Upper lobe of left lung (tissue), 4 donors: ENCODE measurements at regions not wholly inside any gene's neighbourhood (a gene's known extent, or its start where the extent isn't known, plus 50 kb on each side); places are given as distances from the start of the nearest gene placed in this dataset.

Experiments
- EP300 ChIP-seq, 4 donors: sonication (generic); formaldehyde crosslinking; IDR thresholded peaks; one replicate each; pipeline ENCODE4 v1.5.1; 2017; ENCODE audit warnings: antibody characterized with exemption in 4 of 4, control low read depth in 2 of 4
- POLR2A ChIP-seq, 4 donors: fragments of 450-650 bp; IDR thresholded peaks; one replicate each; pipeline ENCODE4 v1.5.1; 2016 to 2017; ENCODE audit warnings: antibody characterized with exemption in 4 of 4, mild to moderate bottlenecking in 2 of 4
- POLR2AphosphoS5 ChIP-seq, 2 donors: sonication (generic); formaldehyde crosslinking; IDR thresholded peaks; one replicate each; pipeline ENCODE4 v1.5.1; 2017; ENCODE audit warnings: antibody characterized with exemption in 2 of 2
- TF ChIP-seq, protein P1 (sequence below), 6 experiments: fragments of 450-650 bp in 4 of 6; fragments of 200-600 bp in 2 of 6; sonication (generic) in 2 of 6; IDR thresholded peaks; one replicate each; pipeline ENCODE4 v1.5.1; 2016 to 2019; ENCODE audit warnings: antibody characterized with exemption in 6 of 6

DNA sequence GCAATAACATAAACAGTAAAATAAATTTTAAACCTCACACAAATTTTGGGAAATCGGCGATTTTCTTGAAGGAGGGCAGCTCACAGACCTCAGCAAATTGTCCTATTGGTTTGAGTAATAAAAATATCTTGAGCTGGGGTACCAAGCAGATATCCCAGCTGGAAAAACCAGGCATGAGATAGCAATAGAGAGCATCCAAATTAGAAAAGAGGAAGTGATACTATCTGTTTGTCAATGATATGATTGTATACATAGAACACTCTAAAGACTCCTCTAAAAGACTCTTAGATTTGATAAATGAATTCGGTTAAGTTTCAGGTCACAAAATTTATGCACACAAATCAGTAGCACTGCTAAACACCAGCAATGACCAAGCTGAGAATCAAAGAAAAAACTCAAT, 90.5 kb upstream of the ACTRT1 start:
- TF ChIP-seq, protein P1, sequence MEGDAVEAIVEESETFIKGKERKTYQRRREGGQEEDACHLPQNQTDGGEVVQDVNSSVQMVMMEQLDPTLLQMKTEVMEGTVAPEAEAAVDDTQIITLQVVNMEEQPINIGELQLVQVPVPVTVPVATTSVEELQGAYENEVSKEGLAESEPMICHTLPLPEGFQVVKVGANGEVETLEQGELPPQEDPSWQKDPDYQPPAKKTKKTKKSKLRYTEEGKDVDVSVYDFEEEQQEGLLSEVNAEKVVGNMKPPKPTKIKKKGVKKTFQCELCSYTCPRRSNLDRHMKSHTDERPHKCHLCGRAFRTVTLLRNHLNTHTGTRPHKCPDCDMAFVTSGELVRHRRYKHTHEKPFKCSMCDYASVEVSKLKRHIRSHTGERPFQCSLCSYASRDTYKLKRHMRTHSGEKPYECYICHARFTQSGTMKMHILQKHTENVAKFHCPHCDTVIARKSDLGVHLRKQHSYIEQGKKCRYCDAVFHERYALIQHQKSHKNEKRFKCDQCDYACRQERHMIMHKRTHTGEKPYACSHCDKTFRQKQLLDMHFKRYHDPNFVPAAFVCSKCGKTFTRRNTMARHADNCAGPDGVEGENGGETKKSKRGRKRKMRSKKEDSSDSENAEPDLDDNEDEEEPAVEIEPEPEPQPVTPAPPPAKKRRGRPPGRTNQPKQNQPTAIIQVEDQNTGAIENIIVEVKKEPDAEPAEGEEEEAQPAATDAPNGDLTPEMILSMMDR (IDR thresholded peaks at IDR 0.05): no peak
- TF ChIP-seq POLR2A (IDR thresholded peaks at IDR 0.05) (no peak), POLR2AphosphoS5 (IDR thresholded peaks at IDR 0.05) (no peak), EP300 (IDR thresholded peaks at IDR 0.05) (no peak)
